GM18907 (cell line): ENCODE measurements at regions not wholly inside any gene's neighbourhood (a gene's known extent, or its start where the extent isn't known, plus 50 kb on each side); places are given as distances from the start of the nearest gene placed in this dataset.

Experiments
- ATAC-seq: cut with Tn5 transposase; IDR thresholded peaks from one replicate; pipeline ENCODE4 v1.9.1; 2021; ENCODE audit warnings: mild to moderate bottlenecking, moderate library complexity; ENCODE audit not compliant: unreplicated experiment

GRCh38 chr20:4560667-4561066, 125.6 kb upstream of the PRNP start:
- ATAC-seq: no peak

- no peak for ATAC-seq
These were observed 126.3 kb upstream of the PRNP start for GRCh38 chr20:4559906-4560305.

- no peak for ATAC-seq
These were observed 127.2 kb upstream of the PRNP start for GRCh38 chr20:4559106-4559505.

- no peak for ATAC-seq
These were observed 129.5 kb upstream of the PRNP start for GRCh38 chr20:4556781-4557180.

GRCh38 chr20:4555188-4555890, 130.9 kb upstream of the PRNP start:
- no peak for ATAC-seq

GRCh38 chr20:4554346-4554745, 131.9 kb upstream of the PRNP start:
- ATAC-seq: no peak

GRCh38 chr20:4552075-4552640, 134.1 kb upstream of the PRNP start:
- ATAC-seq: no peak

- no peak for ATAC-seq
These were observed 135.5 kb upstream of the PRNP start for GRCh38 chr20:4550740-4551139.

- no peak for ATAC-seq
These were observed 136.5 kb upstream of the PRNP start for GRCh38 chr20:4549711-4550259.

GRCh38 chr20:4548552-4548951, 137.7 kb upstream of the PRNP start:
- ATAC-seq: no peak

- no peak for ATAC-seq
These were observed 139.5 kb upstream of the PRNP start for GRCh38 chr20:4546786-4547185.

- ATAC-seq: no peak
These were observed 139.9 kb upstream of the PRNP start for GRCh38 chr20:4546342-4546741.

GRCh38 chr20:4545526-4545925, 140.7 kb upstream of the PRNP start:
- ATAC-seq: no peak

- no peak for ATAC-seq
These were observed 141.5 kb upstream of the PRNP start for GRCh38 chr20:4544765-4545164.

- no peak for ATAC-seq
These were observed 144.0 kb upstream of the PRNP start for GRCh38 chr20:4542270-4542669.

- ATAC-seq: no peak
These were observed 151.9 kb upstream of the PRNP start for GRCh38 chr20:4534315-4534714.

GRCh38 chr20:4533368-4534133, 152.7 kb upstream of the PRNP start:
- no peak for ATAC-seq

GRCh38 chr20:4532772-4533171, 153.5 kb upstream of the PRNP start:
- no peak for ATAC-seq

GRCh38 chr20:4524792-4525191, 161.5 kb upstream of the PRNP start:
- ATAC-seq: no peak

- no peak for ATAC-seq
These were observed 161.9 kb upstream of the PRNP start for GRCh38 chr20:4524307-4524706.

- ATAC-seq: no peak
These were observed 163.9 kb upstream of the PRNP start for GRCh38 chr20:4522310-4522709.
